MCF 10A (cell line): ENCODE measurements at regions not wholly inside any gene's neighbourhood (a gene's known extent, or its start where the extent isn't known, plus 50 kb on each side); places are given as distances from the start of the nearest gene placed in this dataset.

ENCODE experiments used
- BruUV-seq: library from RNA; stranded (reverse); fragments of 400-500 nt; replicated peaks from 2 replicates; lab custom pipeline; 2021; lab: Mats Ljungman, UMichigan
- CTCF ChIA-PET: fragments of 300-600 bp; sonication (Branson Sonifier 250); formaldehyde crosslinking; extraction: SDS; loops from one replicate; lab custom pipeline; 2021; ENCODE audit warnings: antibody characterized with exemption, inconsistent platforms; lab: Yijun Ruan, JAX
- POLR2A ChIA-PET: fragments of 300-600, 350-650 bp; sonication (Branson Sonifier 250); formaldehyde crosslinking; extraction: SDS; loops from one replicate; lab custom pipeline; 2020; ENCODE audit warnings: antibody characterized with exemption, inconsistent platforms; lab: Yijun Ruan, JAX
- DNase-seq: peaks from one replicate; pipeline ENCODE4 v3.0.0-alpha.2; 2018; ENCODE audit not compliant: unreplicated experiment
- H3K27ac Mint-ChIP-seq: one replicate; pipeline ENCODE4 v1.8.0; 2022; ENCODE audit warnings: mild to moderate bottlenecking, low read depth, mixed read lengths; ENCODE audit not compliant: unreplicated experiment
- H3K27me3 Mint-ChIP-seq: one replicate; pipeline ENCODE4 v1.8.0; 2022; ENCODE audit warnings: mixed read lengths; ENCODE audit not compliant: insufficient read depth, unreplicated experiment
- H3K36me3 Mint-ChIP-seq: one replicate; pipeline ENCODE4 v1.8.0; 2022; ENCODE audit warnings: mild to moderate bottlenecking, moderate library complexity, mixed read lengths; ENCODE audit not compliant: insufficient read depth, unreplicated experiment
- H3K4me1 Mint-ChIP-seq: one replicate; pipeline ENCODE4 v1.8.0; 2022; ENCODE audit warnings: mixed read lengths; ENCODE audit not compliant: insufficient read depth, unreplicated experiment
- H3K4me3 Mint-ChIP-seq: one replicate; pipeline ENCODE4 v1.8.0; 2022; ENCODE audit warnings: mild to moderate bottlenecking, moderate library complexity, mixed read lengths; ENCODE audit not compliant: unreplicated experiment
- H3K9me3 Mint-ChIP-seq: one replicate; pipeline ENCODE4 v1.8.0; 2022; ENCODE audit warnings: mixed read lengths; ENCODE audit not compliant: unreplicated experiment
- intact Hi-C: fragments of 100-400 bp; cut with micrococcal nuclease; formaldehyde crosslinking; loops from 2 replicates; pipeline ENCODE4 v1.14.1; 2022
- TF ChIP-seq, protein P1 (sequence below): fragments of 200-600 bp; IDR thresholded peaks from one replicate; pipeline ENCODE4 v1.8.0; 2022; ENCODE audit warnings: antibody characterized with exemption, mild to moderate bottlenecking; ENCODE audit not compliant: unreplicated experiment

DNA sequence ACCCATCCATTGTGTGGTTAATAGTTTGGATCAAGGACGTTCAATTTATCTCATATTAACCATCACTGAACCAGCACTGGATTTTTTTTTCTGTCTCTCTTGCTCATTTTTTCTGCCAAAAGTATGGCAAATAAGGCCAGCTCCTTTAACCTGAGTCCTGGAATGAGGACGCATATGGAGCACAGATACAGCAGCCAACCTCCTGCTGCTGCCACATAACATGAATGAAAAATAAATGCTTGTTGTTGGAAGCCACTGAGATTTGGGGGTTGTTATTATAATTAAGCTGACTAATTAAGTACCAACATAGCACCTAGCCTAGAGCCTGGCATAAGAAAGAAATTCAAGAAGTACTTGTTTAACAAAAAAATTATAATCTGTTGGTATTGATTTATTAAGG lies 335.3 kb upstream of the DUSP10 start:
- POLR2A ChIA-PET, result interaction anchor here (1.0 kb wide), 1 partner anchor 18 kb away, joined by 3 read pairs; no protein-coding TSS in a partner anchor
- DNase-seq, result no peak

DNA sequence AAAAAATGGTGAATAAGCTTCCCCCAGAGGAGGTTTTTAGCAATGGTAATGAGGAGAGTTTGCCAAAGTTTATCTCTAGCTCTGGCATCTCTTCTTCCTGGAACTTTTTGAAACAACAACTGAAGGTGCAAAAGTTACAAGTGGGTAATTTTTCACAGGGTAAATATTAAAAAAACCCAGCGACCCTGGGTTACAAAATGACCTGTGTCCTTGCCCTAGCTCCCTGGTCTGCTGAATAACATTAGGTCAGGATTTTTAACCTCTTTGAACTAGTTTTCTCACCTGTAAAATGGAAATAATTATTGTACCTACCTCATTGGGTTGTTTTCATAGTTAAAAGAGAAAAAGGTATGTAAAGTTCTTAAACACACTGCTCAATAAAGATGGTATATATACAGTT lies 332.4 kb upstream of the DUSP10 start:
- intact Hi-C loops, result no loop called here
- H3K36me3 Mint-ChIP-seq, result no peaks in the 10 kb centered on the region
- DNase-seq, result no peak
- peaks cover 3% of the 10 kb centered on the region for H3K4me1 Mint-ChIP-seq
- no peak overlapping the region for H3K27ac Mint-ChIP-seq
- BruUV-seq, result no TSS peak
- ChIA-PET POLR2A (interaction anchor here (0.9 kb wide), 1 partner anchor 9 kb away, joined by 4 read pairs; no protein-coding TSS in a partner anchor), CTCF (interaction anchor here (0.8 to 2.0 kb wide), 4 partner anchors 11 to 96 kb away, joined by 3 to 7 read pairs (median 3); no protein-coding TSS in a partner anchor)
- TF ChIP-seq, protein P1, sequence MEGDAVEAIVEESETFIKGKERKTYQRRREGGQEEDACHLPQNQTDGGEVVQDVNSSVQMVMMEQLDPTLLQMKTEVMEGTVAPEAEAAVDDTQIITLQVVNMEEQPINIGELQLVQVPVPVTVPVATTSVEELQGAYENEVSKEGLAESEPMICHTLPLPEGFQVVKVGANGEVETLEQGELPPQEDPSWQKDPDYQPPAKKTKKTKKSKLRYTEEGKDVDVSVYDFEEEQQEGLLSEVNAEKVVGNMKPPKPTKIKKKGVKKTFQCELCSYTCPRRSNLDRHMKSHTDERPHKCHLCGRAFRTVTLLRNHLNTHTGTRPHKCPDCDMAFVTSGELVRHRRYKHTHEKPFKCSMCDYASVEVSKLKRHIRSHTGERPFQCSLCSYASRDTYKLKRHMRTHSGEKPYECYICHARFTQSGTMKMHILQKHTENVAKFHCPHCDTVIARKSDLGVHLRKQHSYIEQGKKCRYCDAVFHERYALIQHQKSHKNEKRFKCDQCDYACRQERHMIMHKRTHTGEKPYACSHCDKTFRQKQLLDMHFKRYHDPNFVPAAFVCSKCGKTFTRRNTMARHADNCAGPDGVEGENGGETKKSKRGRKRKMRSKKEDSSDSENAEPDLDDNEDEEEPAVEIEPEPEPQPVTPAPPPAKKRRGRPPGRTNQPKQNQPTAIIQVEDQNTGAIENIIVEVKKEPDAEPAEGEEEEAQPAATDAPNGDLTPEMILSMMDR, result no peak
- no peaks in the 10 kb centered on the region for H3K9me3 Mint-ChIP-seq
- H3K4me3 Mint-ChIP-seq, result no peak overlapping the region
- no peaks in the 10 kb centered on the region for H3K27me3 Mint-ChIP-seq

More for the DNA sequence above, 335.3 kb upstream of the DUSP10 start:
- H3K4me3 Mint-ChIP-seq, result no peak overlapping the region
- no peaks in the 10 kb centered on the region for H3K27me3 Mint-ChIP-seq
- BruUV-seq, result no TSS peak
- CTCF ChIA-PET, result interaction anchor here (0.6 to 1.0 kb wide), 2 partner anchors 79 to 257 kb away, joined by 3 to 4 read pairs; no protein-coding TSS in a partner anchor
- peaks cover 8% of the 10 kb centered on the region for H3K9me3 Mint-ChIP-seq
- no peak overlapping the region for H3K27ac Mint-ChIP-seq
- peaks cover 5% of the 10 kb centered on the region for H3K4me1 Mint-ChIP-seq
- intact Hi-C loops, result no loop called here
- TF ChIP-seq, protein P1, result no peak
- H3K36me3 Mint-ChIP-seq, result no peaks in the 10 kb centered on the region

DNA sequence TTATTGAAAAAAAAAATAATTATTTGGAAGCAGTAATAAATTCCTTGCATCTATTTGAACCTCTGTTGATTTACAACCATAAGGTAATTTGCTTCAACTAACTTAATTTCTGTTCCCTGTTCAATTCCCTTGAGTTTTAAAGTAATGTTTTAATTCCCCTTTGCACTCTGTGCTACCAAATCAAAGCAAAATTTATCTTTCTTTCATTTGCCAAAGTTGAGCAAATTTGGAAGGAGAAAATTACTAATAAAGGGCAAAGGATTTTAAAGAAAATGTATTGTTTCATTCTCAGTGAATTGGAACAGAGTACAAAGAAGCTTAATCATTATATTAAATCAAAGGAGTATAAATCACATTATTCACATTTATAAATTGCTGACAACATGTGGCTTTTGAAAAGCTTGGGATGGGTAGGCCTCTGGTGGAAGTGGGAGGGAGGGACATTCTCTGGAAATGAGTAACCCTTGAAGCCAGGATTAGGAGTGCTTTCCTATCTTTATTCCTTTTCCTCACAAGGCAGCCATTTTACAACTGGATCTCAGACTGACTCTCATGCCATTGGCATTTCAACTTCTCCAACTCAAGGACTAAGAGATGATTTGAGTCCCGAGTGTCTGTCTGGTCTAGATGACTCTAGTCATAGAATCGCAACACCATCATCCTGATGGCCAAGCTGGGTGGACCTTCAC lies 331.6 kb upstream of the DUSP10 start:
- no peaks in the 10 kb centered on the region for H3K36me3 Mint-ChIP-seq
- no TSS peak for BruUV-seq
- CTCF ChIA-PET, result interaction anchor here (0.6 to 1.5 kb wide), 7 partner anchors 9 to 974 kb away, joined by 3 to 4 read pairs (median 3); no protein-coding TSS in a partner anchor
- no peak overlapping the region for H3K4me3 Mint-ChIP-seq
- intact Hi-C loops, result no loop called here
- DNase-seq, result no peak
- no peak overlapping the region for H3K27ac Mint-ChIP-seq
- no peaks in the 10 kb centered on the region for H3K4me1 Mint-ChIP-seq
- H3K27me3 Mint-ChIP-seq, result no peaks in the 10 kb centered on the region
- POLR2A ChIA-PET, result interaction anchor here (0.6 to 0.9 kb wide), 2 partner anchors 8 to 610 kb away, joined by 3 to 4 read pairs; no protein-coding TSS in a partner anchor
- TF ChIP-seq, protein P1, result no peak
- H3K9me3 Mint-ChIP-seq, result no peaks in the 10 kb centered on the region

DNA sequence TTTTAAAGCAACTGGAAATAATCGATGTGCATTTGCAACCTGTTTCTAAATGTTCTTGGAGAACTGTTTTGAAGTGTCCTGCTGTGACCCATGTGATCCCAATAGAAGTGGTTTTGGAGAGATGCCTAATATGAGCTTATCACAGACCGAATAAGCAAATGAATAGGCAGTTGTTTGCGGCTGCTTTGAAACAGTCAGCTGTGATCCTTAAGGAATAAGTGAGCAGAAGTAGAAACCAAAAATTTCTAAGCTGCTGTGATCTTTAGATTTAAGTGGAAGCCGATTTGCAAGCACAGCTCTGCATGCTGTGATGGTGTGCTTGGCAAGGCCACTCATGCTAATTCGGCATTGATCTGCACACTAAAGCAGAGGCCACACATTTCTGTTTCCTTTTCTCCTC lies 329.5 kb upstream of the DUSP10 start:
- Mint-ChIP-seq H3K9me3 (no peaks in the 10 kb centered on the region), H3K4me3 (no peak overlapping the region), H3K27ac (no peak overlapping the region), H3K36me3 (no peaks in the 10 kb centered on the region), H3K27me3 (no peaks in the 10 kb centered on the region), H3K4me1 (no peaks in the 10 kb centered on the region)
- ChIA-PET CTCF (interaction anchor here (0.6 to 1.4 kb wide), 8 partner anchors 17 to 1741 kb away, joined by 3 to 6 read pairs (median 3); no protein-coding TSS in a partner anchor), POLR2A (interaction anchor here (0.6 to 0.7 kb wide), 2 partner anchors 117 to 833 kb away, joined by 3 to 4 read pairs; no protein-coding TSS in a partner anchor)
- TF ChIP-seq, protein P1, result no peak
- intact Hi-C loops, result no loop called here
- BruUV-seq, result no TSS peak
- DNase-seq, result no peak
